SK-N-DZ (cell line): ENCODE measurements at regions not wholly inside any gene's neighbourhood (a gene's known extent, or its start where the extent isn't known, plus 50 kb on each side); places are given as distances from the start of the nearest gene placed in this dataset.
"Not testable (repeated sequence)": the region's sequence is repeated elsewhere in the genome, so short reads cannot be mapped to it uniquely, and the experiment has no call there.

Source experiments
- DNase-seq: peaks from one replicate; pipeline ENCODE4 v3.0.0-alpha.2; 2015; ENCODE audit warnings: low spot score

DNA sequence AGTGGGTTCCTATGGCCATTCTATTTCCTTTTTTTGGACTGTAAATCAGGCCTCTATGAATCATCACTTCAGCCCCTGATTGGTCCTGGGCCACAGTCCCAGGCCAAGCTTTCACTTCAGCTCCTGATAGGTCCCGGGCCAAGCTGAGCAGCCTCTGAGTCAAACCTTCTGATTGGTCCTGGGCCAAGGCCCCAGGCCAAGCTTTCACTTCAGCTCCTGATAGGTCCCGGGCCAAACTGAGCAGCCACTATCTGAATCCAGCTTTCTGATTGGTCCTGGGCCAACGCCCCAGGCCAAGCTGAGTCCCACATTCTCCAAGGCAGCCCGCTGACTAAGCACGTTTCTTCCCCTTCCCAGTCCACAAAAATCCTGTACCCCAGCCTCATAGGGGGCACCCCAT lies 1972.9 kb upstream of the ACO1 start:
- no peak for DNase-seq

DNA sequence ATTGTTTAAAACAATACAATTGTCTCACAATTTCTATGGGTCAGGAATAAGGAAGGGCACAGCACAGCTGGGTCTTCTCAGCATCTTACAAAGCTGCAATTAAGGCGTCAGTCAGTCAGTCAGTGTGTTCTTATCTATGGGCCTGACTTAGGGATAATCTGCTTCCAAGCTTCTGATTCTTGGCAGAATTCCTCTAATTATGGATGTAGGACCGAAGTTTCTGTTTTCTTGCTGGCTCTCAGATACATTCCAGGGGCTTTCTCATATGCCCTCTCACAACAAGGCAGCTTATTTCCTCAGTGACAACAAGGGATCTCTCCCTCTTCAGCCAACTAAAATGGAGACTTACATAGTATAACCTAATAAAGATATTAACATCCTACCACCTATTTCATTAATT lies 1925.3 kb upstream of the ACO1 start:
- DNase-seq = no peak

DNA sequence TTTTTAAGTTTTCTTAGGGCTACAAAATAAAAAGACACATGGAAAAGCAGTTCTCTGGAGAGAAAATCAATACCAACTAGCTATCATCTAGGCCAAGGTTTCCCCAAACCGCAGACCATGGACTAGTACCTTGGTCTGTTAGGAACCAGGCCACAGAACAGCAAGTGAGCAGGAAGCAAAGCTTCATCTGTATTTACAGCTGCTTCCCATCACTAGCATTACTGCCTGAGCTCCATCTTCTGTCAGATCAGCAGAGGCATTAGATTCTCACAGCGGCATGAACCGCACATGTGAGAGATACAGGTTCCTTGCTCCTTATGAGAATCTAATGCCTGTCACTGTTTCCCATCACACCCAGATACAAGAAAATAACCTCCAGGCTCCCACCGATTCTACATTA lies 1907.6 kb upstream of the ACO1 start:
- DNase-seq = peak; percentile 59

DNA sequence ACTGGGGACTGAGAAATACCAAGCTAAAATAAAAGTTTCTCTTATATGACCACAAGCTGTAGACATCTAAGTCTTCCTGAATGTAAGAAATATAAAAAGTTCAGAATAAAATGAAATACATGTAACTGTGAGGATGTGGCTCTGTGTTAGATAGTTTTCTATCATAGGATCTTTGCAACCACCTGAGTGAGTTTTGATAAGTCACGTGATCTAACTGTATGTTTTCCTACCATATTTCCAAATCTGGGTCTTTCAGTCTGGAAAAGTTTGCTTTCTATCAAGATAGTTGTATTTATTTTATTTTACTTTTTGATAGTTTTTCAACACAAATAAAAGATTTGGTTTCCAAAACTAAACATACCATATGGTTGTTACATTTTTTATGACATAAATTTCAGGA lies 1905.8 kb upstream of the ACO1 start:
- no peak for DNase-seq

DNA sequence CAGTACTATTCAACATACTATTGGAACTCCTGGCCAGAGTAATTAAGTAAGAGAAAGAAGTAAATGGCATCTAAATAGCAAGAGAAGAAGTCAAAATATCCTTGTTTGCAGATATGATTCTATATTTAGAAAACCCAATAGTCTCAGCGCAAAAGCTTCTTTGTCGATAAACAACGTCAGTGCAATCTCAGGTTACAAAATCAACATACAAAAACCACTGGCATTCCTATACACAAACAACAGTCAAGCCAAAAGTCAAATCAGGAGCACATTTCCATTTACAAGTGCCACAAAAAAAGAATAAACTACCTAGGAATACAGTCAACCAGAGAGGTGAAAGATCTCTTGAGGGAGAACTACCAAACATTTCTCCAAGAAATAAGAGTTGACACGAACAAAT lies 1901.9 kb upstream of the ACO1 start:
- no peak for DNase-seq

DNA sequence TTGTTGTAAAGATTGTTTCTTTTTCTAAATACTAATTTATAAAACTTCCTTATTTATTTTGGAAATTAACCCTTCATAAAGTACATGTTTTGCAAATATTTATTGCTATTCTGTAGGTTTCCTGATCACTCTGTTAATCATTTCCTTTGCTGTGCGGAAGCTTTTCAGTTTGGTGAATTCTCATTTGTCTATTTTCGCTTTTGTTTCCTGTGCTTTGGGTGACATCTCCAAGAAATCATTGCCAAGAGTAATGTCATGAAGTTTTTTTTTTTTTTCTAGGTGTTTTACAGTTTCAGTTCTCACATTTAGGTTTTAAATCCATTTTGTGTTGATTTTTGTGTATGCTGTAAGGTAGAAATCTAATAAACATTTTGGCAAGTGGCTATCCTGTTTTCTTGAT lies 1899.8 kb upstream of the ACO1 start:
- no peak for DNase-seq

DNA sequence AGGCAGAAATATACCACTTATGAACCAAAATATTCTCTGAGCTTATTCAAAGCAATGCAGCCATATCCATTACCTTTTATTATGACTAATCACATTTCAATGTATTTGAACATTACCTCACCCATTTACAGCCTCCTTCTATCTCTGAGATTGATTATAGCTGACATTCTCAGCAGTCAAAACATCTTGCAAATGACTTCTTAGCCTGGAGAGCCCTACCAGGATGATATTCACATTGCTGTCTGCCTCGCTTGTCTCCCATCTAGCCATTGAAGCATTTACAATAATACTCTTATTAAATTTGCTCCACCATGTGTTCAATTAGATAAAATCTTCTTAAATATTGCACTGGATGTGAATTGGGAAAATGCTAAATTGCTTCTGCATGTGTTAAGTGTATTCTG lies 1879.9 kb upstream of the ACO1 start:
- peak; percentile 81 for DNase-seq

DNA sequence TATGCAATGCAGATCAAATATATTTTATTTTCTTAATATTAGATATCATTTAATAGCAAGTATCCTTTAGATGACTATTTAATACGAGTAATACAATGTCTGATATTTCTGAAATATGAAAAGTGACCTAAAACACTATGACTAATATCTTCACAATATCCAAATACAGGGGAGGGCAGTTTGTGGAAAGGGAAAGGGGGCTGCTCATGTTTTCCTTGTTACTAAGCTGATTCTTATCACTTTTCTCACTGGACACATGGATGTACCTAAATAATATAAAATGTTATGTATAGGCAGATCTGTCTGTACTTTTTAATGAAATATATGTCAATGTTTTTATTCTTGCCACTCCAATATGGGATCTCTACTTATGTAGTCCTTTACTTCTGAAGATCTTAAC lies 1879.1 kb upstream of the ACO1 start:
- no peak for DNase-seq

DNA sequence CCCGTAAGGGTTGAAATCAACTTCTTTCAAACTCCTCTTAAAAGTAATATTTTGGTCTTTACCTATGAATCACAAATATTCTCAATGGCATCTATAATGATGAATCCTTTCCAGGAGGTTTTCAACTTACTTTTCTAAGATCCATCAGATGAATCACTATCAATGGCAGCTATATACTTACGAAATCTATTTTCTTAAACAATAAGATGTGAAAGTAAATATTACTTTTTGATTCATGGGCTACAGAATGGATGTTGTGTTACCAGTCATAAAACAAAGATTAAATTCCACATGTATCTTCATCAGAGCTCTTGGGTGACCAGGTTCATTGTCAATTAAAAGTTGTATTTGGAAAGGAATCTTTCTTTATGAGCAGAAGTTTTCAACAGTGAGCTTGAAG lies 1877.7 kb upstream of the ACO1 start:
- DNase-seq = no peak

DNA sequence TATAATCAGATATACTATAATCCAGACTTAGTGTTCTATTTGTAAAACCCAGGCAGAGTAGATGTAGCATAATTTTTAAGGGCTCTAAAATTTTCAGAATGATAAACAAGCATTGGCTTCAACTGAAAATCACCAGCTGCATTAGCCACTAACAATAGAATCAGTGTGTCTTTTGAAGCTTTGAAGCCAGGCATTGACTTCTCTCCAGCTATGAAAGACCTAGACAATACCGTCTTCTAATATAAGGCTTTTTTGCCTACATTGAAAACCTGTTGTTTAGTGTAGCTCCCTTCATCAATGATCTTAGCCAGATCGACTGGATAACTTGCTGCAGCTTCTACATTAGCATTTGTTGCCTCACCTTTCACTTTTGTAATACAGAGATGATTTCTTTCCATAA lies 1877.3 kb upstream of the ACO1 start:
- DNase-seq = no peak

DNA sequence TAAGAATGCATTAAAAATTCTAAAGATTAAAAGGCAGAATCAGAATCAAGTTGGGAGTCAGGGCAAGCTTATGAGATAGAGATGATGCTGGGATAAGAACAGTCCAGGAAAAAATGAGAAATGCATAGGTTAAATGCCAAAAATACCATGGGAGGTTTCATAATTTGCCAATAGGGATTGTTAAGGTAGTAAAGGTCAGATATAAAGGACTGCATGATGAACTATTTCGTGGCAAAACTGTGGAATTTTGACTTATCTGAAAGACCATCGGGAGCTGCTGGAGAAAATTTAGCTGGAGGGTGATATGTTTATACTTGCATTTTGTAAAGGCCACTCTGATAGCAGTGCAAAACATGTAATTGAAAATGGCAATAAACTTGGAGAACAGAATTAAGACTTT lies 1872.8 kb upstream of the ACO1 start:
- no peak for DNase-seq

DNA sequence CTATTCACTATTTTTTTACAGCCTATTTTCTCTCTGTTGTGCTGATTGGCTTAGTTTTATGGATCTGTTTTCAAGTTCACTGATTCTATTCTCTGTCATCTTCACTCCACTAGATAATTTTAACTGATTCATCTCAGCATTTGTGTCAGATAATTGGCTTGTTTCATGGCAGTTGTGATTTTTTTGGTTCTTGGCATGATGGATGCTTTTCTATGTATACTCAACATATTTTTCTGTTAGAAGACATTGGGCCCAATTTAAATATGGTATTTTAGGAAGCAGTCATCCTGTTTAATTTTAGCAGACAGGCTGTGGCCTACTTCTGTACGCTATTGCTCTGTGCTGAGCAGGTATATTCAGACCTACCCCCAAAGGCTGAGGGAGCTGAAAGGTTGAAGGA lies 1865.3 kb upstream of the ACO1 start:
- DNase-seq = no peak

DNA sequence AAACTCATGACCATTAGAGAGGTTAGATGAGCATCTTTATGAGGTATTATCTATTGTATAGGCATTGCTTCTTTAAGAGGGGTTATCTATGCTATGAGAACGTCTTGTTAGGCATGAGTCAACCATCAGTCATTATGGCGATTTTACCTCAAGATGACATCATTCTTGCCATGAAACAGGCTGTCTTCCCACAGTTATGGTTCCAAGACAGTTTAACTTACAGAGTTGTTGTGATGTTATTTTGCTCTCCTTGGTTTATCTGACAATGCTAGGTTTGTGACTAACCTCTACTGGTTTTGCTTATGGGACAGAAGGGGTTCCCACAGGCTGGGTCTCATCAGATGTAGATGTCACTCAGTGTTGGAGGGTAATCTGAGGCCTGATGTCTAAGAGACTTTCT lies 1864.7 kb upstream of the ACO1 start:
- DNase-seq = no peak

DNA sequence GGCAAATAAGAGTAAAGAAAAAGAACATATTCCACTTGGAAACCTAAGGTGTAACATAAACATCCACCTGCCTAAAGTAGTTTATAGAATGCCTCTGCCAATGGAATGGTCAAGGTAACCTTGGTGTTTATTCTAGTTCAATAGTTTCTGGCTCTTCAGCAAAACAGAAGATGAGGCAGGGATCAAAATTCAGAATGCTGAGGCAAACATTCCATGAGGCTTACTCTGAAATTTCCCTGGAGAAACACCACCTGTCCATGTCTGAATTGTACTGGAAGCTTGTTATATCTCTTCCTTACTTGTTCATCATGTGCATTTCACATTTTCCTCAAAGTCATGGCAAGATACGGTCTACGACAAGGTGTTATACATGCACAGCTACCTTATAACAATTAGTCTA lies 1862.4 kb upstream of the ACO1 start:
- no peak for DNase-seq

DNA sequence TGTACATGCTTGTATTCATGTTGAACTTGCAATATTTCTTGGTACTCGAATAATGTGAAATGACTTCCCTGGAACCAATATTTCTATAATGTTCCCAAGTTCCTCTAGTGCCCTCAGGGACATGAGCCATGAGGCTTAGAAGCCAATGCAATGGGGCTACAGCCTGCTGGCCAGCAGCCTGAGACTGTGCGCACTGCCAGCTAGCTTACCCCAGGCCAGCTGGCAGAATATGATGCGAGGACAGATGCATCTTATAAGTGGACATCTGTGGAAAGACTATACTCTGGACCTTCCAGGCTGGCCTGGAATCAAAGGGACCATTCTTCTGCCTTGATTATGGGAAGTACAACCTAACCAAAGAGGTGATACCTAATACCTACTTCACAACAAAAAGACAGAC lies 1862.0 kb upstream of the ACO1 start:
- DNase-seq = no peak

DNA sequence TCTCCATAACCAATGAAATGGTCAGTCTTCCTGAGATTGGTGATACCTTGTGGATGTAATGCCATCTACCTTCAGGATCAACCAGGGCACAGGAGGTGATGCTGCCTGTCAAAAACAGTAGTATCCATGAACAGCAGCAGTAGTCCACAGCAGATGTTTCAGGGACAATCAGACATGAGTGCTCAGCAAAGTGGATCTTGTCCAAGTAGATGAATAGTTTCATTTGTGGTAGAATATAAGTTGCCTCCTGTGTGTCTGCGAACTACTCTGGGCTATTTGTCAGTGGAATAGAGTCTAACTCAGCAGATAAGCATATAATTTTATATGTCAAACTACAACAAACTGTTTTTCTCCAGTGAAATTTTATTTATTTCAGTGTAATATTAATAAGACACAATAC lies 1860.1 kb upstream of the ACO1 start:
- no peak for DNase-seq

DNA sequence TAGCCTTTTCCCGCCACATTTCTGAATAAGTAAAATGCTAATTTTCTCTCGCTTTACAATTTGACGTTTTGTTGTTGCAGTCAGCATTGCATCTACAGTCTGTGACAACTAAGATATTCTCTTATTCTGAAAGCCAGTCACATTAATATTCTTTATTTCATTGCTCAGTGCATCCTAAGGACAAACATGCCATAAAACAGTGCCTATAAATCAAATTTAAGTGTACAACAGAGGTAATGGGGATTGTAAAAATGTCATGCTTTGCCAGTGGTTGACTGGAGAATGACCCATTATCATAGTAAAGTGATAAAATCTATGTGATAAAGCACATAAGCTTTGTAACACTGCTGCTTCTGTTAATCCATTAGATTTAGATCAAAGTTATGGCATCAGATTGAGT lies 1850.0 kb upstream of the ACO1 start:
- peak; percentile 17 for DNase-seq

DNA sequence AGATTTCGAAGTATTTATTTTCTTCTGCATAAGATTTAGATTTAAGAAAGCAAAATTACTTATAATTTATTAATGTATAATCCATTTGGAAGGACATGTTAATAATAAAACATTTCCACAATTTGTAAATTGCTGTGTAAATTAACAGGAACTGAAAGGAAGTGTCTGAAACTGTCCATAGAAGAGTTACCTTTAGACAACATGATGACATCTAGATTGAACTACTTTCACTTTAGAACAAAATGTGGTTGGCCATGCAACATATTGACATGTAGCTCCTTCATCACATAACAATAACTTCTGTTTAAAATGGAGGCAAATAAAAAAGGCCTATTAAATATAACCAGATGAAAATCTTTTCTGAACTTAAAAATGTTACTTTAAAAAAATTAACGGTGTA lies 1849.5 kb upstream of the ACO1 start:
- no peak for DNase-seq

DNA sequence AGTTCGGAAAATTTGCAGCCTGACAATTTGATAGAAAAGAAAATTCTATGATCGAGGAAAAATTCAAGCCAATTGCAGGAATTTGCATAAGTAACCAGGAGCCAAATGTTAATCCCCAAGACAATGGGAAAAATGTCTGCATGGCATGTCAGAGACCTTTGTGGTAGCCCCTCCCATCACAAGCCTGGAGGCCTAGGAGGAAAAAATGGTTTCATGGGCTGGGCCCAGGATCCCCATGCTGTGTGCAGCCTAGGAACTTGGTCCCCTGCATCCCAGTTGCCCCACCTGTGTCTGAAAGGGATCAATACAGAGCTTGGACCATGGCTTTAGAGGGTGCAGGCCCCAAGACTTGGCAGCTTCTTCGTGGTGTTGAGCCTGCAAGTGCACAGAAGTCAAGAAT lies 1847.9 kb upstream of the ACO1 start:
- DNase-seq = no peak

DNA sequence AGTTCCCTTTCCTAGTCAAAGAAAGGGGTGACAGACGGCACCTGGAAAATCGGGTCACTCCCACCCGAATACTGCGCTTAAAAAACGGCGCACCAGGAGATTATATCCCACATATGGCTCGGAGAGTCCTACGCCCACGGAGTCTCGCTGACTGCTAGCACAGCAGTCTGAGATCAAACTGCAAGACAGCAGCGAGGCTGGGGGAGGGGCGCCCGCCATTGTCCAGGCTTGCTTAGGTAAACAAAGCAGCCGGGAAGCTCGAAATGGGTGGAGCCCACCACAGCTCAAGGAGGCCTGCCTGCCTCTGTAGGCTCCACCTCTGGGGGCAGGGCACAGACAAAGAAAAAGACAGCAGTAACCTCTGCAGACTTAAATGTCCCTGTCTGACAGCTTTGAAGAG lies 1844.7 kb upstream of the ACO1 start:
- not testable (repeated sequence) for DNase-seq

DNA sequence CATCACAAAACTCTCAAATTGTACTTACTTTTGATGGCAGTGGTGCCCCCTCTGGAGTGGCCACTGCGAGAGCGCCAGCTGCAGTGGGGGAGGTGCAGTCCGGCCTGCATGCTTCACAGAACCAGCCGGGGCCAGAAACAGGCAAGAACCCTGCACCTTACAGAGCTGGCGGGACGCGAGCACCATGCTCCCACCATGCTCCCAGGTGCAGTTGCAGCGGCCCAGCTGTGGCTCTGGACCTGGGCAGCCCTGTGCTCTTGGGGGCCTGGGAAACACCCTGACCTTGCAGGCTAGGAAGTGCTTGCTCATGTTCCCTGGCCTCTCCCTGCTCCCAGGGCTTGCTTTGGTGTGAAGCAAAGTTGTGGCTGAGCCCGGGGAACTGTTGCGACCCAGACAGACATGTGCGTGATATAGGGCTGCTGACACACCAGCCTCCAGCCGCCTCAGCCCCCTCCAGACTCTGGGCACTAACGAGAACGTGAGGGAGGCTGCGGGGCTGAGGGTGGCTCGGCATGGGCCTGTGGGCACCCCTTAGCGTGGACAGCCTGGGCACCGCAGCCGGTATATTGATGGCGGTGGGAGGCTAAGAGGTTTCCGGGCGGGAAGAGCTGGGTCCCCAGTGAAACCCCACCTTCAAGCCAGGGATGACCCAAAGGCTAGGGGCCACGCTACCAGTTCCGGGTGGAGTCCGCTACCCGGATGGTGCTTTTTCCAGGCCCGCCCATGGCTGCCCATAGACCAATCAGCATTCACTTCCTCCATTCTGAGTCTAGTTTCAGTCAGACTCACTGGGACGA lies 1809.9 kb upstream of the ACO1 start:
- no peak for DNase-seq

DNA sequence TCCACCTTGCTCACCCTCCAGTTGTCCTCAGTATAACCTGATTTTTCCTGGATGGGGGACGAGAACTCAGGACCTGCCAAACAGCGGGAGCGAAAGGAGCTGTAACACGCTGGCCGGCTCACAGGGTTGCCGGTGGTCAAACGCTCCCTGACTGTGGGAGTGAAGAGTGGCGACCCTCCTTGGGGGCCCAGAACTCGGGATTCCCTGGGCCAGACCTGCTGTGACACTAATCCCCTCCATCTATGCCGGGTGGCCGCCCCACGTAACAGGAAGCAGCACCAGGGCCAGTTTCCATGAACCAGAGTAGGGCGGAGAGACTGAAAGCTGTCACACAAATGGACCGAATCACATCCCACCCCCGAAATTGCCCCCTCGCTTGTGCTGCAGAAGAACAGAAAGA lies 1809.2 kb upstream of the ACO1 start:
- no peak for DNase-seq

DNA sequence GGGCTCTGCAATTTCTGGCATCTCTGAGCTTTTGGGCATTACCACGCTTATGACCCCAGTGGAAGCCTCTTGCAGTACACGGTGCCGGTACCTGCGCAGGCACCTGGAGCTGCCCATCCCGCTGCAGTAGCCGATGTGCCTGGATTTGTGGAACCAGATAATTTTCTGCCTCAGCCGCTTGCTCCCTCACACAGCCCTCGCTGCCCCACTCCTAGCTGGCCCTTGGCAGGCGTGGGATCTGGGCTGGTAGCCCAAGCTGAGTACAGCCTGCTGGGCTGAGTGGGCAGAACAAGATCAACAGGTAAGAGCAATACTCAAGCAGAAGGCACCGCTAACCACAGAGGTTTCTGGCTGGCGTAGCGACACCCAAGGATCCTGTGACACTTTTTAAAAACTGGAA lies 1808.8 kb upstream of the ACO1 start:
- DNase-seq = no peak

DNA sequence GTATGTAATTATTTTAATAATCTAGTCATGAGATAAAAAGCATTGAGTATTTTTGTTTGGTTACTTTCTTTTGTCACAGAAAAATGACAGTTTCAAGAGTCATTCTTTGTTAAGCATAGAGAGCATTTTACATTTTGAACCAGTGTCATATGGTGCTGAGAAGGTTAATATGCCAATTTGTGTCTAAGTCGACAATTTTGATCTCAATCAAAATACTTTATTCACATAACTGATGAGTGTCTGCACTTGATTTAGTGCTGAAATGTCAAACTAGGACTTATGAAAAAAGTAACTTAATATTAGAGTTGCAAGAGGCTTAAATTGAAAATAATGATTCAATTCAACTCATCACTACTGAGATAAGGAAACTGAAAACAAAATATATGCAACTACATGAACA lies 1804.6 kb upstream of the ACO1 start:
- no peak for DNase-seq
